H1 (cell line): ENCODE measurements at regions not wholly inside any gene's neighbourhood (a gene's known extent, or its start where the extent isn't known, plus 50 kb on each side); places are given as distances from the start of the nearest gene placed in this dataset.
"Not testable (repeated sequence)": the region's sequence is repeated elsewhere in the genome, so short reads cannot be mapped to it uniquely, and the experiment has no call there.

Source experiments
- CTCF ChIA-PET: fragments of 300-600 bp; sonication (Branson Sonifier 250); formaldehyde crosslinking; loops from one replicate; lab custom pipeline; 2021; ENCODE audit not compliant: partially characterized antibody; lab: Charles Lee
- POLR2A ChIA-PET: fragments of 300-600 bp; sonication (Branson Sonifier 250); formaldehyde crosslinking; loops from one replicate; lab custom pipeline; 2021; ENCODE audit warnings: inconsistent platforms; ENCODE audit not compliant: partially characterized antibody; lab: Charles Lee
- DNase-seq, 2 experiments: peaks; one replicate each; pipeline versions ENCODE4 v3.0.0 to v3.0.0-alpha.2; 2010 to 2022; ENCODE audit warnings: low spot score in 2 of 2, low read depth in 1 of 2, mixed read lengths in 1 of 2
- FAIRE-seq: peaks from 2 replicates; lab custom pipeline; 2011; peaks lifted over from hg19 to GRCh38; lab: Jason Lieb, UNC
- H2AFZ ChIP-seq: 2 replicates; pipeline ENCODE4 v1.8.1; 2012; ENCODE audit warnings: low read length, inconsistent platforms
- H2AK5ac ChIP-seq: 2 replicates; pipeline ENCODE4 v1.6.1; 2013; ENCODE audit warnings: low read depth, low read length
- H2BK120ac ChIP-seq: replicated peaks from 2 replicates; pipeline ENCODE3; 2013; ENCODE audit warnings: low read depth, low read length, inconsistent platforms
- H2BK12ac ChIP-seq: 2 replicates; pipeline ENCODE4 v1.6.1; 2013; ENCODE audit warnings: low read depth, low read length
- H2BK15ac ChIP-seq: 2 replicates; pipeline ENCODE4 v1.6.1; 2013; ENCODE audit warnings: low read length
- H2BK20ac ChIP-seq: 2 replicates; pipeline ENCODE4 v1.6.1; 2013; ENCODE audit warnings: low read length
- H2BK5ac ChIP-seq: 2 replicates; pipeline ENCODE4 v1.6.1; 2013; ENCODE audit warnings: low read depth, low read length
- H3K14ac ChIP-seq: 2 replicates; pipeline ENCODE4 v1.6.1; 2013; ENCODE audit warnings: inconsistent platforms; ENCODE audit not compliant: insufficient read length
- H3K18ac ChIP-seq: 2 replicates; pipeline ENCODE4 v1.6.1; 2013; ENCODE audit warnings: low read length; ENCODE audit errors: extremely low read depth
- H3K23ac ChIP-seq: 2 replicates; pipeline ENCODE4 v1.6.1; 2013; ENCODE audit warnings: inconsistent platforms; ENCODE audit not compliant: insufficient read length
- H3K23me2 ChIP-seq: 2 replicates; pipeline ENCODE4 v1.6.1; 2013; ENCODE audit warnings: low read depth, low read length
- H3K27ac ChIP-seq: 2 replicates; pipeline ENCODE4 v1.6.1; 2011; ENCODE audit warnings: low read depth, low read length, inconsistent platforms
- H3K27me3 ChIP-seq, 4 experiments: replicated peaks in 1 of 4; 1 replicate in 1 of 4; 2 replicates in 3 of 4; pipeline versions ENCODE4 v1.6.1 to v1.8.1; 2011 to 2013; ENCODE audit warnings: low read length in 3 of 4, mild to moderate bottlenecking in 3 of 4, inconsistent platforms in 2 of 4, mixed read lengths in 2 of 4, moderate library complexity in 1 of 4; ENCODE audit not compliant: control insufficient read depth in 3 of 4, insufficient read depth in 3 of 4; ENCODE audit errors: extremely low read depth in 1 of 4
- H3K36me3 ChIP-seq, 4 experiments: 2 replicates each; pipeline versions ENCODE4 v1.6.1 to v1.8.1; 2011 to 2013; ENCODE audit warnings: mild to moderate bottlenecking in 4 of 4, low read length in 3 of 4, moderate library complexity in 2 of 4, control low read depth in 1 of 4, inconsistent platforms in 1 of 4; ENCODE audit not compliant: insufficient read depth in 4 of 4, control insufficient read depth in 2 of 4
- H3K4ac ChIP-seq: replicated peaks from 2 replicates; pipeline ENCODE3; 2013; ENCODE audit warnings: low read length, low read depth, mixed read lengths, inconsistent platforms; ENCODE audit not compliant: insufficient read length
- H3K4me1 ChIP-seq, 4 experiments: replicated peaks in 1 of 4; 1 replicate in 1 of 4; 2 replicates in 3 of 4; pipeline versions ENCODE4 v1.6.1 to v1.8.1; 2011 to 2013; ENCODE audit warnings: low read length in 3 of 4, inconsistent platforms in 2 of 4, mixed read lengths in 1 of 4; ENCODE audit not compliant: insufficient read depth in 4 of 4, control insufficient read depth in 3 of 4
- H3K4me2 ChIP-seq, 2 experiments: 2 replicates each; pipeline versions ENCODE4 v1.6.1 to v1.8.1; 2011 to 2013; ENCODE audit warnings: low read depth in 2 of 2, low read length in 2 of 2, control low read depth in 1 of 2, inconsistent platforms in 1 of 2, mild to moderate bottlenecking in 1 of 2; ENCODE audit not compliant: insufficient read depth in 1 of 2
- H3K4me3 ChIP-seq, 4 experiments: fragments of 200-600, 300-600 bp in 1 of 4; sonication (generic), shearing (Covaris generic), sonication (Bioruptor Twin) in 1 of 4; 2 replicates each; pipeline versions ENCODE4 v1.5.1 to v1.8.1; 2011 to 2016; ENCODE audit warnings: low read length in 4 of 4, low read depth in 3 of 4, control low read depth in 2 of 4, inconsistent platforms in 2 of 4, mild to moderate bottlenecking in 2 of 4, mixed read lengths in 1 of 4, moderate library complexity in 1 of 4; ENCODE audit not compliant: insufficient read depth in 2 of 4; ENCODE audit errors: extremely low read depth in 1 of 4
- H3K56ac ChIP-seq: replicated peaks from 2 replicates; pipeline ENCODE3; 2013; ENCODE audit warnings: low read depth, mild to moderate bottlenecking, mixed read lengths, low read length, inconsistent platforms; ENCODE audit not compliant: insufficient read length
- H3K79me1 ChIP-seq: 2 replicates; pipeline ENCODE4 v1.6.1; 2013; ENCODE audit warnings: low read depth, low read length, control low read depth
- H3K79me2 ChIP-seq, 2 experiments: 2 replicates each; pipeline versions ENCODE4 v1.6.1 to v1.8.1; 2012 to 2013; ENCODE audit warnings: low read length in 2 of 2, mild to moderate bottlenecking in 2 of 2, inconsistent platforms in 1 of 2; ENCODE audit not compliant: insufficient read depth in 2 of 2, control insufficient read depth in 1 of 2
- H3K9ac ChIP-seq, 4 experiments: replicated peaks in 1 of 4; 1 replicate in 1 of 4; 2 replicates in 3 of 4; pipeline versions ENCODE4 v1.6.1 to v1.8.1; 2011 to 2013; ENCODE audit warnings: low read depth in 3 of 4, low read length in 3 of 4, control low read depth in 2 of 4, mild to moderate bottlenecking in 2 of 4, moderate library complexity in 2 of 4, inconsistent platforms in 1 of 4; ENCODE audit errors: extremely low read depth in 1 of 4
- H3K9me3 ChIP-seq, 2 experiments: 2 replicates each; pipeline versions ENCODE4 v1.6.1 to v1.8.1; 2012 to 2013; ENCODE audit warnings: mild to moderate bottlenecking in 2 of 2, moderate library complexity in 2 of 2, control low read depth in 1 of 2, inconsistent platforms in 1 of 2, low read depth in 1 of 2, low read length in 1 of 2, mixed read lengths in 1 of 2; ENCODE audit not compliant: insufficient read depth in 2 of 2
- H4K20me1 ChIP-seq, 2 experiments: replicated peaks in 1 of 2; 2 replicates each; pipeline versions ENCODE3 to v1.8.1; 2011 to 2013; ENCODE audit warnings: inconsistent platforms in 2 of 2, low read length in 2 of 2, mild to moderate bottlenecking in 1 of 2; ENCODE audit not compliant: insufficient read depth in 2 of 2, control insufficient read depth in 1 of 2
- H4K5ac ChIP-seq: 2 replicates; pipeline ENCODE4 v1.6.1; 2013; ENCODE audit warnings: low read length, low read depth, mixed read lengths, inconsistent platforms; ENCODE audit not compliant: insufficient read length
- H4K8ac ChIP-seq: 2 replicates; pipeline ENCODE4 v1.8.0; 2013; ENCODE audit warnings: mild to moderate bottlenecking, moderate library complexity, low read length, inconsistent platforms; ENCODE audit not compliant: insufficient read depth; ENCODE audit errors: extremely low read depth
- H4K91ac ChIP-seq: replicated peaks from 2 replicates; pipeline ENCODE3; 2013; ENCODE audit warnings: low read length, mixed read lengths, inconsistent platforms; ENCODE audit not compliant: insufficient read length
- BCL11A ChIP-seq, 2 experiments: IDR thresholded peaks; one replicate each; pipeline ENCODE4 v1.6.1; 2011; ENCODE audit warnings: low read depth in 2 of 2, low read length in 2 of 2, mild to moderate bottlenecking in 2 of 2
- CBX5 ChIP-seq: fragments of 300-800, 300-1000 bp; sonication (generic); IDR thresholded peaks from 2 replicates; pipeline ENCODE4 v1.7.1; 2016; ENCODE audit warnings: antibody characterized with exemption, low read length, low read depth
- CEBPB ChIP-seq: IDR thresholded peaks from 2 replicates; pipeline ENCODE4 v1.6.1; 2012; ENCODE audit warnings: low read depth, low read length
- GTF2F1 ChIP-seq: IDR thresholded peaks from 2 replicates; pipeline ENCODE4 v1.6.1; 2012; ENCODE audit warnings: low read depth, low read length, improper control_type of control experiment, borderline replicate concordance
- JUND ChIP-seq: IDR thresholded peaks from 2 replicates; pipeline ENCODE4 v1.6.1; 2011; ENCODE audit warnings: mild to moderate bottlenecking, improper control_type of control experiment, low read length
- ZNF274 ChIP-seq: IDR thresholded peaks from 2 replicates; pipeline ENCODE4 v1.7.0; 2012; ENCODE audit warnings: low read length, borderline replicate concordance; ENCODE audit errors: extremely low read depth
- WGBS, 2 experiments: shearing (Covaris generic) in 1 of 2; methylation state at CpG; one replicate each; pipeline versions ENCODE4 v1.1.6 to v1.1.7; 2013 to 2015; ENCODE audit warnings: low lambda C conversion rate in 2 of 2, mixed read lengths in 2 of 2, inconsistent platforms in 1 of 2, low coverage in 1 of 2, missing lambda C conversion rate in 1 of 2; ENCODE audit not compliant: insufficient replicate concordance in 2 of 2, insufficient coverage in 1 of 2, insufficient read length in 1 of 2; ENCODE audit errors: extremely low coverage in 1 of 2, missing lambda C conversion rate in 1 of 2; 5-methylcytosine and 5-hydroxymethylcytosine counted together

- TF ChIP-seq ZNF274 (no peak), BCL11A (IDR thresholded peaks at IDR 0.05; ENCODE audit: low read depth in 2 of 2, low read length in 2 of 2) (no peak), JUND (no peak), GTF2F1 (no peak), CBX5 (no peak), CEBPB (no peak)
Observed at GRCh38 chr14:98932431-98933325, 339.3 kb downstream of the BCL11B start (continued).

GRCh38 chr14:98934569-98934968, 337.4 kb downstream of the BCL11B start:
- H3K4me3 ChIP-seq, H3K79me2 ChIP-seq, H4K5ac ChIP-seq, H3K18ac ChIP-seq, H2BK12ac ChIP-seq, H2BK15ac ChIP-seq, H4K20me1 ChIP-seq, H2AK5ac ChIP-seq, H3K27me3 ChIP-seq, H3K4me1 ChIP-seq, H3K79me1 ChIP-seq, H3K4me2 ChIP-seq, H3K14ac ChIP-seq, H3K9ac ChIP-seq, H2BK120ac ChIP-seq, H3K27ac ChIP-seq, DNase-seq, H2BK20ac ChIP-seq, H3K23ac ChIP-seq, H2BK5ac ChIP-seq, FAIRE-seq, H4K8ac ChIP-seq, CTCF ChIA-PET, H3K23me2 ChIP-seq, H4K91ac ChIP-seq, H3K36me3 ChIP-seq, H2AFZ ChIP-seq, H3K9me3 ChIP-seq, H3K4ac ChIP-seq, POLR2A ChIA-PET, H3K56ac ChIP-seq: not testable (repeated sequence)
- 86% methylated on average over 5 of the region's 5 CpGs; no CpG with 5 or more reads in 1 of the 2 experiments for WGBS, 2 experiments
